ENCODE measurements at regions not wholly inside any gene's neighbourhood (a gene's known extent, or its start where the extent isn't known, plus 50 kb on each side); places are given as distances from the start of the nearest gene placed in this dataset.
"Not testable (repeated sequence)": the region's sequence is repeated elsewhere in the genome, so short reads cannot be mapped to it uniquely, and the experiment has no call there.

DNA sequence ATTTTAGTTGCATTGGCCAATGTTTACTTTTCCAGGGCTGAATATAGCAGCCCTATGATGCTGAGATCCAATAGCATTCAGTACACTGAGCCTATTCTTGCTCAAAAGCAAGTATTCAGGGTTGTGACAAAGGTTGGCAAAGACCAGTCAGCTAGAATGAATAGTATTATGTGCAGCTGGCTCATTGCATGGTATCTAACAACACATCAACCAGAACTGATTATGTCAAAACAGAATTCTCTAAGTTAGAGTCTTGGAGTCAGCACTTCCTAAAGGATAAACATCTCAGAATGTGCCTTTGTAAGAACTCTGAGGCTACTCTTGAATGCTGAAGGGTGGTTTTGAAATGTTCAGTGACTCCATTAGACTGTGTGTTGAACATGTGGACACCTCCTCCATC lies 774.5 kb upstream of the RGMB start:
- TF ChIP-seq, protein P1, sequence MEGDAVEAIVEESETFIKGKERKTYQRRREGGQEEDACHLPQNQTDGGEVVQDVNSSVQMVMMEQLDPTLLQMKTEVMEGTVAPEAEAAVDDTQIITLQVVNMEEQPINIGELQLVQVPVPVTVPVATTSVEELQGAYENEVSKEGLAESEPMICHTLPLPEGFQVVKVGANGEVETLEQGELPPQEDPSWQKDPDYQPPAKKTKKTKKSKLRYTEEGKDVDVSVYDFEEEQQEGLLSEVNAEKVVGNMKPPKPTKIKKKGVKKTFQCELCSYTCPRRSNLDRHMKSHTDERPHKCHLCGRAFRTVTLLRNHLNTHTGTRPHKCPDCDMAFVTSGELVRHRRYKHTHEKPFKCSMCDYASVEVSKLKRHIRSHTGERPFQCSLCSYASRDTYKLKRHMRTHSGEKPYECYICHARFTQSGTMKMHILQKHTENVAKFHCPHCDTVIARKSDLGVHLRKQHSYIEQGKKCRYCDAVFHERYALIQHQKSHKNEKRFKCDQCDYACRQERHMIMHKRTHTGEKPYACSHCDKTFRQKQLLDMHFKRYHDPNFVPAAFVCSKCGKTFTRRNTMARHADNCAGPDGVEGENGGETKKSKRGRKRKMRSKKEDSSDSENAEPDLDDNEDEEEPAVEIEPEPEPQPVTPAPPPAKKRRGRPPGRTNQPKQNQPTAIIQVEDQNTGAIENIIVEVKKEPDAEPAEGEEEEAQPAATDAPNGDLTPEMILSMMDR (IDR thresholded peaks at IDR 0.05; ENCODE audit: extremely low read depth, low read depth, low read length), result no peak
- DNase-seq (ENCODE audit: insufficient read length, low spot score, missing footprints), result no peak
- Histone ChIP-seq H3K4me3 (ENCODE audit: insufficient read depth, low read length) (no peak overlapping the region), H2AFZ (ENCODE audit: low read length) (no peak overlapping the region), H4K20me1 (ENCODE audit: insufficient read depth, low read length) (no peaks in the 10 kb centered on the region), H3K4me1 (ENCODE audit: insufficient read depth, low read length) (no peaks in the 10 kb centered on the region), H3K36me3 (ENCODE audit: insufficient read depth, low read length) (no peaks in the 10 kb centered on the region), H3K79me2 (ENCODE audit: insufficient read depth, low read length) (no peaks in the 10 kb centered on the region), H3K27ac (ENCODE audit: low read depth, low read length) (no peak overlapping the region), H3K27me3 (ENCODE audit: insufficient read depth, low read length) (no peaks in the 10 kb centered on the region), H3K4me2 (ENCODE audit: insufficient read depth, low read length) (no peak overlapping the region), H3K9me3 (ENCODE audit: low read depth, low read length) (no peaks in the 10 kb centered on the region)

DNA sequence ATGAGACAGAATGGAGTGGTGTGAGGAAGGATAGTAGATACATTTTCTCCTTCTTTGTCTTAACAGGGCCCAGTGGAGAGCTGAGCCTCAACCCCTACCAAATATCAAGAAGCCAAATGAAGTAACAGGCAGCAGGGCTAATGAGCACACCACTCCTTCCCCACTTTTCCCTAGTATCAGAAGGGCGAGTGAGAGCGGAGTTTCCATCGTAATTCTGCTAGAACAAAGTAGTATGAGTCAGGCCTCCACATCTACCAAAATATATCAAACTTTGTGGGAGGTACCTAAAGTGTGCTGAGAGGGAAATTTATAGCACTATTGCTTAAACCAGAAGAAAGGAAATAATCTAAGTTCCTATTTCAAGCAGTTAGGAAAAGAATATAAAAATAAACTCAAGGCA lies 769.0 kb upstream of the RGMB start:
- DNase-seq (ENCODE audit: insufficient read length, low spot score, missing footprints), result no peak
- Histone ChIP-seq H4K20me1 (ENCODE audit: insufficient read depth, low read length) (no peaks in the 10 kb centered on the region), H3K9me3 (ENCODE audit: low read depth, low read length) (no peaks in the 10 kb centered on the region), H3K79me2 (ENCODE audit: insufficient read depth, low read length) (no peaks in the 10 kb centered on the region), H3K36me3 (ENCODE audit: insufficient read depth, low read length) (no peaks in the 10 kb centered on the region), H3K4me1 (ENCODE audit: insufficient read depth, low read length) (no peaks in the 10 kb centered on the region), H2AFZ (ENCODE audit: low read length) (no peak overlapping the region), H3K4me2 (ENCODE audit: insufficient read depth, low read length) (no peak overlapping the region), H3K27me3 (ENCODE audit: insufficient read depth, low read length) (no peaks in the 10 kb centered on the region), H3K27ac (ENCODE audit: low read depth, low read length) (no peak overlapping the region), H3K4me3 (ENCODE audit: insufficient read depth, low read length) (no peak overlapping the region)
- TF ChIP-seq, protein P1 (IDR thresholded peaks at IDR 0.05; ENCODE audit: extremely low read depth, low read depth, low read length), result no peak

DNA sequence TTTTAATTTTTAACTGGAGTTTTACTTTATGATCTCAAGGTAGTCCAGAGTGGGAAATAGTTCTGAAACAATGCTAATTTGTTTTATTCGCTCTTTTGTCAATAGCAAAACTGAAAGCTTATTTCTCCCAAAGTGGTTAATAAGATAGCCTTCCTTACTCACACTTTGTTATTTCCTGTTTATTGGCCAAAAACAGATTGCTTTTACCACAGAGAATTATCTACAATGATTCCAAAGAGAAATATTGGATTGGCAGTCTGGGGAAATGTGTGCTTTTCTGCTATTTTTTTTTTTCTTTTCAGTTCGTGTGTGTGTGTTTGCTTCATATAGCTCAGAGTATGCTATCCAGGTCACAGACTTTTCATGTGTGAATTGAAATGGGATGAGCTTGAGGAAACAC lies 756.7 kb upstream of the RGMB start:
- Histone ChIP-seq H3K36me3 (ENCODE audit: insufficient read depth, low read length) (no peaks in the 10 kb centered on the region), H3K4me1 (ENCODE audit: insufficient read depth, low read length) (no peaks in the 10 kb centered on the region), H3K27ac (ENCODE audit: low read depth, low read length) (no peak overlapping the region), H3K27me3 (ENCODE audit: insufficient read depth, low read length) (no peaks in the 10 kb centered on the region), H3K79me2 (ENCODE audit: insufficient read depth, low read length) (no peaks in the 10 kb centered on the region), H3K9me3 (ENCODE audit: low read depth, low read length) (no peaks in the 10 kb centered on the region), H3K4me2 (ENCODE audit: insufficient read depth, low read length) (peak overlapping the region; percentile 63), H3K4me3 (ENCODE audit: insufficient read depth, low read length) (no peak overlapping the region), H2AFZ (ENCODE audit: low read length) (peak overlapping the region; percentile 63), H4K20me1 (ENCODE audit: insufficient read depth, low read length) (no peaks in the 10 kb centered on the region)
- DNase-seq (ENCODE audit: insufficient read length, low spot score, missing footprints), result no peak
- TF ChIP-seq, protein P1 (IDR thresholded peaks at IDR 0.05; ENCODE audit: extremely low read depth, low read depth, low read length), result no peak

DNA sequence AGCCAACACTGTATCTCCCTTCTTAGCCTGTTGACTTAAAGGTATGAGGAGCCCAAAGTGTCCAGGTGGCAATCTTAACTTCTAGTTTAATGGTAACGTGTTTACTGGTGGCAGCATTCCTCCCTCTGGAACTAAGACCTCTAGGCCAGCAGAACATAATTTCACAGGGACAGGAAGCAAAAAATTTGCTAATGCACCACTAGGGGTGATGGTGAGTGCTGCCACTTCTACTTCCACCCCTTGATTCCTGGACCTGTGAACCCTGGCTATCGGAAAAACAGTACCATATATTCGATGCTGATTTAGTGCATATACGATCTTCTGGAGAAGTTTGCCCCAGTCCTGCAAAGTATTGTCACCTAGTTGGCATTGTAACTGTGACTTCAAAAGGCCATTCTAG lies 743.2 kb upstream of the RGMB start:
- DNase-seq (ENCODE audit: insufficient read length, low spot score, missing footprints); H3K4me3 ChIP-seq (ENCODE audit: insufficient read depth, low read length); H4K20me1 ChIP-seq (ENCODE audit: insufficient read depth, low read length); H3K27me3 ChIP-seq (ENCODE audit: insufficient read depth, low read length); H3K79me2 ChIP-seq (ENCODE audit: insufficient read depth, low read length); H3K4me1 ChIP-seq (ENCODE audit: insufficient read depth, low read length); H2AFZ ChIP-seq (ENCODE audit: low read length); H3K27ac ChIP-seq (ENCODE audit: low read depth, low read length); H3K36me3 ChIP-seq (ENCODE audit: insufficient read depth, low read length); H3K9me3 ChIP-seq (ENCODE audit: low read depth, low read length); H3K4me2 ChIP-seq (ENCODE audit: insufficient read depth, low read length): not testable (repeated sequence)

DNA sequence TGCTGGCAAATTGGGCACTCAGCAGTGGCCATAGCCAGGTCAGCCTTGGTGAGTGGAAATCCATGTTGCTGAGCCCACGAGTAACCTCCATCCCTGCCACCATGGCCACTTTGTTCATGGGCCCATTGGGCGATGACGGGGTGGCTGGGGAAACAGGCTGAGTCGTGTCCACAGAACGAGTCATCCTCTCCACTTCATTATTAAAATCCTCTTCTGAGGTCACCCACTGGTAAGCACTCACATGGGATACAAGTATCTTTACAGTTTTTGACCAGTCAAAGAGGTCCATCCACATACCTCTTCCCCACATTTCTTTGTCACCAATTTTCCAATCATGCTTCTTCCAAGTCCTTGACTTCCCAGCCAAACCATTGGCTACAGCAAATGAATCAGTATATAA lies 742.4 kb upstream of the RGMB start:
- DNase-seq (ENCODE audit: insufficient read length, low spot score, missing footprints); H3K4me3 ChIP-seq (ENCODE audit: insufficient read depth, low read length); H3K27ac ChIP-seq (ENCODE audit: low read depth, low read length); H2AFZ ChIP-seq (ENCODE audit: low read length); H3K79me2 ChIP-seq (ENCODE audit: insufficient read depth, low read length); H3K4me2 ChIP-seq (ENCODE audit: insufficient read depth, low read length); H3K4me1 ChIP-seq (ENCODE audit: insufficient read depth, low read length); H4K20me1 ChIP-seq (ENCODE audit: insufficient read depth, low read length); H3K36me3 ChIP-seq (ENCODE audit: insufficient read depth, low read length); H3K27me3 ChIP-seq (ENCODE audit: insufficient read depth, low read length); H3K9me3 ChIP-seq (ENCODE audit: low read depth, low read length): not testable (repeated sequence)

All from osteoblast (primary cell).